HG02623 (cell line): ENCODE measurements at regions not wholly inside any gene's neighbourhood (a gene's known extent, or its start where the extent isn't known, plus 50 kb on each side); places are given as distances from the start of the nearest gene placed in this dataset.
"Not testable (repeated sequence)": the region's sequence is repeated elsewhere in the genome, so short reads cannot be mapped to it uniquely, and the experiment has no call there.

ENCODE experiments used
- ATAC-seq: cut with Tn5 transposase; IDR thresholded peaks from one replicate; pipeline ENCODE4 v1.9.1; 2021; ENCODE audit warnings: moderate library complexity; ENCODE audit not compliant: unreplicated experiment

DNA sequence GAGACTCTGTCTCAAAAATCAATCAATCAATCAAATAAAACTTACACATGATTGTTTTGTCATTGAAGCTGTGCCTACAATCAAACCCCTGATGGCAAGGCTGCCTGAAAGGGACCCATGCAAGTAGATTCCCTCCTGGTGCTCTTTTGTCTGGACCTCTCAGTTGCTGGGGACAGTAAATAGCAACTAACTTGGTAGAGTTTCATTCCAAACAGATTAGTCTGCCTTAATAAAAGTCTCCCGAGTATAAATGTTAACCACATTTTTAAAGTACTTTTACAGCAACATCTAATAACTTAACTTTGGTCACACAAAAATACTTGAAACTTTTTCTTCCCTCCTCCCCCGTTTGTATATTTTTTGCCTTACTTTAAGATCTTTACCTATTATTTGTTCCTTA is 105.5 kb downstream of the FEM1C start:
- no peak for ATAC-seq

DNA sequence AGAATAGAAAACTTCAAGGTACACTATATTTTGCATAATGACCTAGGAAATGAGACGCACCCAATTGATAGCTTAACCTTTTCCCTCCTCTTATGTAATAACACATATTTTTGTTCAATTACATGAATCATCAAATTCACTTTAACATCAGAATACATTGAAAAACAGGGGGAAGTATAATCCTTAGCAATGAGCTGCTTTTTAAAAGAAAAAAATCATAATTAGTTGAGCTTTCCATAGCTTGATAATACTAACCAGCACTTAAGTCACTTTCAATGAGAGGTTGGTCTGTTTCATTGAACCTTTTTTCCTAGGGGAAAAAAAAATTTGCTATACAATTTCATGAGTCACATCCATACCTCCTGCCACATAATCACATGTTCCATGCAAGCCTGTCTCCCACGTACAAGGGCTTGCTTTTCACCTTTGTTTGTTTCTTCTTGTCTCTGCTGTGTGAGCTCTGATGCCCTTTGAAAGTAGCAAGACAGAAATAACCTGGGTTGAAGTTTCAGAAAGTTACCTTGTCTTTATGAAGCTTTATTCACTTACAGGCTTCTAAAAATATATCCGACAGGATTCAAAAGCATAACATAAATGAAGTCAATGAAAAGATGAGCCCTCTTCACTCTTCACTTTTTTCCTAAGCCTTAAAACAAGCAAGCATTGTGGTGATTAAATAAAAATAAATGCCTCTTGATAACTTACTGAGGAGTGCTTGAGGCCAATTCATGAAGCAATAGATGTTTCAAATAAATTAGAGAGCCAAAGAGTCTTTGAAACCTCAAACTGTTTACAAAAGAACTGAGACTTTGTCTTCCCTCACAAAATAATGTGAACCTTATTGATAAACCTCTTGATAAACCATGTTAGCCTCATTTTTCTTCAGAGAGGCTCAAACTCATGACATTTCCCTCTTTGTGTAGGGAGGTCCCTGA is 108.5 kb downstream of the FEM1C start:
- no peak for ATAC-seq

DNA sequence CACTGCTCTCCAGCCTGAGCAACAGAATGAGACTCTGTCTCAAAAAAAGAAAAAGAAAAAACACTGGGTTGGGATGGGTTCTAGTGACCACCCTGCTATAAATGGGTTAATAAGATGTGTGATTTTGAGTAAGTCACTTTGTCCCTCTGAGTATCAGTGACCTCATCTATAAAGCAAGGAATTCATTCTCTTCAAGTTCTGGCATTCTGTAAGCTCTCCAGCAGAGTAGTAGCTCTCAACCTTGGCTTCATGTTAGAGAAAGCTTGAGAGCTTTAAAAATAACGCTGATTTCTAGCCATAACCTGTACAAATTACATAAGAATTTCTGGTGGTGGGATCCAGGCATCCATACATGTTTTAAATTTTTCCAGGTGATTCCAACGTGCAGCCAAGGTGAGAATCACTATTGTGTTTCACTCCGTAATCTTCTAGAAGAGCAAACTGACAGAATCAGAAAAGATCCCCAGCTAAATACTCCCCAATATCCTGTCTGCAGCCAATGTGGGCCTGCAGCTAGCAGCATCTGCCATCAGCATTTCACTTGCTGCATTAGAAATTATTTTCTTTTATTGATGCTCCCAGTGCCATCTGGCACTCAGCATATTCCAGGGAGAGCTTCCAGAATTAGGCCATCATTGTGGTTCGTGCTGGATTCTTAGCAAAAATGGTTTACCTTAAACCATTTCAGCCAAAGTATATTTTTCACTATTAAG is 109.4 kb downstream of the FEM1C start:
- ATAC-seq = no peak

DNA sequence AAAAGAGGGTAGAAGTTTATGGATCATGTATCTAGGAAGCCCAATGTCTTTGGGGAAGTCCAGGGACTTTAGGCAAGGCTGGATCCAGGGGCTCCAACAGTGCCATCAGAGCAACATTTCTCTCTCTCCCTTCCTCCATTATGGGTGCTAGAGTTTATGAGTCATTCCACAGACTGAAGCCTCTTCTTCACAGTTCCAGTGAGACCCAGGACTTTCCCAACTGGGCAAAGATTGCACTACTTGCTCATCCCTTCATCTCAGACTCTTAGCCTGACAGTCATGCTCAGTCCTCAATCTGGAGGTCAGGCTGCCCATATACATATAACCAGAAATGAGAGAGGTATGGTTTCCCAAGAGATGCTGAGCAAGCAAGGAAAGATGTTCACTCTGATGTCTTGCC is 110.7 kb downstream of the FEM1C start:
- ATAC-seq = no peak

- no peak for ATAC-seq
Observed at GRCh38 chr5:115432691-115433090, 111.9 kb downstream of the FEM1C start.

DNA sequence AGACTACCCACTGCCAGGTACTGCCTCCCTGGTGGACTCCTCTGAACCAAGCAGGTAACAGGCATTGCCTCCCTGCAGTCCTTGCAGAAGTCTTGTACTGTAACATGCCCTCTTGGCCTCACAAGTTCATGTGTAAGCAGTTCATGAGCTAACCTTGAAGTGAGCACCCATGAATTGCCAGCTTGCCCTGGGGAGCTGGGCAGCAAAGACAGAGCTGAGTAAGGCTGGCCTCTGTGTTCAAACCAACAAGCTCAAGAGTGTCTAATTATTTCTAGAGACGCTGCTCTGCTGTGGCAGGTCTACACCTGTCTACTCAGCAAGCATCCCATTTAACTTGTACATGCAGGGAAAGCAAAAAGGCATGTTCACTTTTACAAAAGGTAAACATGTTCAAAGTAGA is 113.5 kb downstream of the FEM1C start:
- no peak for ATAC-seq

GRCh38 chr5:115430374-115430773 is 114.2 kb downstream of the FEM1C start:
- ATAC-seq = no peak

GRCh38 chr5:115429345-115429940 is 115.1 kb downstream of the FEM1C start:
- ATAC-seq = no peak

DNA sequence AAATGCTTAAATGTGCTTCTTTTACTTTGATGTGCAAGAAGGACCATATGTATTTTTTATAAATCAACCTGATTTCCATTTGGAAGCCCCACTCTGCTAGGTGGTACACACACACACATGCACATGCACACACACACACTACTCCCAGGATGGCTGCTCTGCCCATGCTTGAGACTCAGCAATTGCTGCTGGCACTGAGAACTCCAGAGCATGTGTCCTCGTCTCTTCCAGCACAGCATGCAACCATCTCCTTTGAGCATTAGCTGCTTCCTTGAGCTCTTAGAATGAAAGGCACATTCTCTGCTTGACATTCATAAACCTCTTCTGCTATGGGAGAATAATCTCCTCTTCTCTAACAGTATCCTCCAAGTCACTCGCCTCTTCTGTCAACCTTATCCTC is 115.9 kb downstream of the FEM1C start:
- ATAC-seq = no peak

DNA sequence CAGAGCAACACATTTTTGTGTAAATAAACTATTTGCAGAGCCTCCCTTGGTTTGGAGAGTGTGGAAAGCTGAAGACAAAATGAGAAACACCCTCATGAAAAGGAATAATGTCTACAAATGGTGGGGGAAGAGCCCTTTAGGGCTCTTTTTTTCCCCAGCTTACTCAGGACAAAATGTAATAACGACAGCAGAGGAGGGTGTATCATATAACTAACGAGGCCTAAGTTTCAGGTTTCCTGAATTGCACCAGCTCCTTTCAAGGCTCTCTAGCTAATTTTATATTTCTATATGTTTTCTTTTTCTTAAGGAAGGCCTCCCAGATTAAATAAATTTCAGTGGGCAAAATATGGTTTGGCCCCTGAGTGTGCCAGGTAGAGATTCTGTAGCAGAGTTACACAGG is 116.3 kb downstream of the FEM1C start:
- ATAC-seq = no peak

DNA sequence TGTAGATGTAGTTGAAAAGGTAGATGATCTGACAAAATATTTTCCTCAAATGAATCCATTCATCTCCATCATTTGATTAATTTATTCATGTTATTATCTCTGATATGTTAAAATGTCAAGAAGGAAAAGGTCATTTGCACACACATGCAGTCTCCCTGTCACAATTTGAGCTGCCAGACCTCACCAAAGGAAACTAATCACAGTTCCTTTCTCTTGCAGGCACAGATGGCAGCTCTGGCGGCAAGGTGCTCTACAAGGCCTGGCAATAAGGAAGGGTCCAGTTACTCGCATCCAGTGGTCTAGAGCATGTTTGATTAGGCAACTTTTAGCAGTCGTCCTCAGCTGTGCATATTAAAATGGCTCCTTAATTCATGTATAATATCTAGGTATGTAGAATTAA is 120.1 kb downstream of the FEM1C start:
- no peak for ATAC-seq

- ATAC-seq = no peak
Observed at GRCh38 chr5:115424030-115424429, 120.5 kb downstream of the FEM1C start.

DNA sequence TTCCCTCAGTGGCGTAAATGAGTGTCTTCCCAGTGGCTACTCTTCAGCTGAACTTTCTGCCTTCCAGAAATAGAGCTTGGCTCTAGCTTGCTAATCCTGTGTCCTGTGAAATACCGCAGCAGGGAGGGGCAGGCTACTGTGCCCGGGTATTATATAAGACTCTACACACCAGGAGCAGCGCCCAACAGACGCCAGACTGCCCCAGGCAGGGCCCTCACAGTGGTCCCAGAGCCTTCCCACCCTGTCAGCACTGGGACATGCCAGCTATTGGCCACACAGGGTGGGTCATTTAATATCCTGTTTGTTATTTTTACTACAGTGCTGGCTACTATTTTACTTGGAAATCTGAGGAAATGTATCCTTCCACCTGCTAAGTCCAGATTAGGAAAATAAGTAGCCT is 121.0 kb downstream of the FEM1C start:
- no peak for ATAC-seq

- ATAC-seq = no peak
Observed at GRCh38 chr5:115423051-115423450, 121.5 kb downstream of the FEM1C start.

DNA sequence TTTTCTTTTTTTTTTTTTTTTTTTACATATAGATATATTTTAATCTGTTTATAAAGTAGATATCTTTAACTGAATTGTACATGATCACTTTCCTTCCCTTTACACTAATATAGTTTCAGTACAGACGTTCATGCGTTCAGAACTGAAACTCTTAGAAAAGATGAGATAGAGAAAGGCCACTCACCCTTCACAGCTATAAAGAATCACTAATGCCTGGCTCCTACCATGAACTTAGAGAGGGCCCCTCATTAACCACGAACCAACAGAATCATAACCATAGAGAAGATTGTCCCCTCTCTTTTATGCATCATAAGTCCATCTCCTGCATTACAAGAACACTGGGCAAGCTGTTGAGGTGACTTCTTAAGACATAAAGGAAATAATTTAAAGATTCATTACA is 123.8 kb downstream of the FEM1C start:
- ATAC-seq = not testable (repeated sequence)

GRCh38 chr5:115419846-115420585 is 123.6 kb upstream of the CCDC112 start:
- no peak for ATAC-seq

GRCh38 chr5:115418788-115419187 is 122.3 kb upstream of the CCDC112 start:
- no peak for ATAC-seq

DNA sequence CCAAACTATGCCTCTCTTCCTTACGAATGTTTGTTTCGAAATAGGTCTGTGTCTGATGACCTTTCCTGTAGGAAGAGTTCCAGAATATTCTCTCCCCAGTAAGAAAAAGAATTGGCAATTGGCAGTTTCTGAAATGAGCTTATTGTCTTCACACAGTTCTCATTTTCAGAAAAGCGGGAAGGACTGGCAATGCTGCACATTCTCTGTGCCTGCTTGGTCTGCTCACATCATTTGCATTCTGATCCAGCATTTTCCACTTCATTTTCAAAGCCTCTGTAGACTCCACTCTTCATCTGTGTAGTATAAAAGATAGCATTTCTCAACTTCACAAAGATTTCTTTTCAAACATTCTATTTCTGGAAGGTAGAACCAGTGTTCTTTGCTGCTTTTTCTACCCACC is 120.6 kb upstream of the CCDC112 start:
- ATAC-seq = no peak

GRCh38 chr5:115415143-115415491 is 118.7 kb upstream of the CCDC112 start:
- ATAC-seq = no peak

GRCh38 chr5:115414406-115415142 is 118.1 kb upstream of the CCDC112 start:
- no peak for ATAC-seq

DNA sequence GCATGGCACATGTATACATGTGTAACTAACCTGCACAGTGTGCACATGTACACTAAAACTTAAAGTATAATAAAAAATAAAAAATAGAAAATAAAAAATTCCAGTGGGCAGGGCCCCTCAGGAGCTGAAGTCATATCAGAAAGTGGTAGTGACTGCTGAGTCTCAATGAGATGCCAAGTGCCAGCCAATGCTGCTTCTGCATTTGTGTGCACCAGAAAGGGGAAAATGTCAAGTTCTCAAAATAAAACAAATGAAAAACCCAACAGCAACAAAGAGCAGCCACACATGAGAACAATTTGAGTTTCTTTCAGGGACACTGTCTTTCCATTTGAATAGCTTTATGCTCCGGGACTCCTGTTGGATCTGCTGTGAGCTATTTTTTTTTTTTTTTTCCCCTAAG is 117.2 kb upstream of the CCDC112 start:
- no peak for ATAC-seq
